ENCODE measurements at regions not wholly inside any gene's neighbourhood (a gene's known extent, or its start where the extent isn't known, plus 50 kb on each side); places are given as distances from the start of the nearest gene placed in this dataset.
"Not testable (repeated sequence)": the region's sequence is repeated elsewhere in the genome, so short reads cannot be mapped to it uniquely, and the experiment has no call there.

DNA sequence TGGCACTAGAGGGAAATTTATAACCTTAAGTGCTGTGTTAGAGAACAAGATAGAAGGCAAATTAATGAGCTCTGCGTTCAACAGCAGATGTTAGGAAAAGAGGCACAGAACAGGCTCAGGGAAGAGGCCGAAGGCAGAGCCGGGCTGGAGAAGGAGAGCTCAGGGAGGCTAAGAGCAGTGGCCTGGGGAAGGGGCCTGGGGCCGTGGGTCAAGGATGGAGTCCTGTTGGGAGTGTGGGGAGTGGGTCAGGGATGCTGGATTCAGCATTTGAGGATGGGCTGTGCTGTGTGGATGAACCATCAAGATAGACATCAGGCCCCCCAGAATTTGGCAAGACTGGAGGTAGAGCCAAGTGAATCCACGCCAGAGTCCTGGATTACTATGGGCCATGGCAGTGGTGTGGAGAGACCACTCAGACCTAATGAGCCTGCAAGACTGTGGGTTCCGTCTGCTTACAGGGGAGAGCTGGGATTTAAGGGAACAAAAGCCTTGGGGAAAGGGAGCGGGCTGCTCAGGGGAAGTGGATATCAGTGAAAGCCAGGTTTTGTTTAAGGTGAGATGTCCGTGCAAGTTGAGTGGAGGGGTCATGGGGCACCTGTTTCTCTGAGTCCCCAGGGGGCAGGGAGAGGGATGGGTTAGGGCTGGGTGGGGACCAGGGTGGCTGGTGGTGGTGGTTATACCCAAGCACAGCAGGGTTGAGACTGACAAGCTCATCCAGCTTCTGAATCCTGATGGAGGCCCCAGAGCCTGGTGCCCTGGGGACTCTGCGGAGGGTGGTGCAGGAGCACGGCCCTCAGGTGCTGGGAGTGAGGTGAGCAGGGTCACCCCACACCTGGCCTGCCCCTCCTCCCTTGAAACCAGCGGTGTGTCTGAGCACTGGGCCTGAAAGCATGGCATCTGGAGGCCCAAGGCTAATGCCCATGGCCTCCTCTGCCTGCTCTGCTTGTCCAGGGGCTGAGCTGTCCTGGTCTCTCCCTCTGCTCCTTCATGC lies 101.7 kb downstream of the BMS1 start:
- DNase-seq: no peak

DNA sequence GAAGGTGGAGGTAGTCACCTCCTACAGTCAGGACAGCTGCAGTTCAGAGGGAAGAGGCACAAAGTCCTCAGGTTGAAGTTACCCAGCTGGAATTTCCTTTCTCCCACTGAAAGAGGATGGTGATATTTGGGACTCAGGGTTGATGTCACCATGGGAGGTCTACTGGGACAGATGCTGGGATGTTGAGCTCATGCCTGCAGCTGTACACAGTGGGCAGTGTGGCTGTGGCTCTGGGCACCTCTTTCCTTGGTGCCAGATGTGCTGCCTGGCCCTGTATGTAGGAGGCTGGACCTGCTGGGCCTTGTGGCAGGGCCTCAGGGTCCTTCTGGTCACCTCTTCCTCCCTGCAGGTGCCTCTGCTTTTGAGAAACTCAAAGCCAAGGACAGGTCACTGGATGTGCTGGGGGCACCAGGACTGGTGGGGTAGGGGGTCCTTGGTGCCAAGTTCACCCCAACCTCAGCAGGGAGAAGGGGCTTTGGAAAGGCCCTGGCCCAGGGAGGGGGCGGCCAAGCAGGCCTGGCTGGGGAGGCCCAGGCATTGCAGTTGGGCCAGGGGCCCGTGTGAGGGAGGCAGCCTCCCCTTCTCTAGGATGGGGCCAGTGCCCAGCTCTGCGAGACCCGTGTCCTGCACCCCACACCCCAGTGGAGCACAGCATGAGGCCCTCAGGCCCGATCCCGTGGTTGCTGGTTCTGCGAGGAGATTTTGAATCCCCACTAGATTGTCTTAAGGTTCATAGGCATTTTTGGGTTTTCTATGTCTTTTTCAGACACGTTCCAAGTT lies 103.1 kb downstream of the BMS1 start:
- DNase-seq: no peak

DNA sequence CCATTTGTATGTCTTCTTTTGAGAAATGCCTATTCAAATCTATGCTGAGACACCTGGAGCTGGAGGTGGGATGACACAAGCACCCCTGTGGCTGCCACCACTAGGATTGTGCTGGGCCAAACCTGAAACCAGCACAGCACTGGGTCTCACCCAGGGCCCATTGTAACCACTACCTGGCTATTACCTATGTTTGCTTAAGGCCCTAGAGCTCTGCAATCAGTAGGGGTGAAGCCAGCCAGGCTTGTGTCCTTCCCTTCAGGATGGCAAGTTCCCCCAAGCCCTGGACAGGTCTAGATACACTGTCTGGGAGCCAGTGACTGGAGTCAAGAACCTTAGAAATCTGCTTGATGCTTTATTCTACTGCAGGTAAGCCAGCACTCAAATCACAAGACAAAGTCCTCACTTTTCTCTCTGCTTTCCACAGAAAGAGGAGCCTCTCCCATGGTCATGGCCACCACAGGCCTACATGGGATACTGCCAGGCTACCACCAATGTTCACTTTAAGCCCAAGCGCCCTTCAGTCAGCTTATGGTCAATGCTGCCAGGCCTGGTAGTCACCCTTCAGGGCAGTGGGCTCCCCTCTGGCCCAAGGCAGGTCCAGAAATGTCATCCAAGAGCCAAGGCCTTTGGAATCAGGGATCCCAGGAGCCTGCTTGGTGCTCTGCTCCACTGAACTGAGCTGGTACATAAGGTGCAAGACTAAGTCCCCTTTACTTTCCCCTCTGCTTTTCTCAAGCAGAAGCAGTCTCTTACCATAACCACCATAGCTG lies 105.3 kb downstream of the BMS1 start:
- DNase-seq: no peak

DNA sequence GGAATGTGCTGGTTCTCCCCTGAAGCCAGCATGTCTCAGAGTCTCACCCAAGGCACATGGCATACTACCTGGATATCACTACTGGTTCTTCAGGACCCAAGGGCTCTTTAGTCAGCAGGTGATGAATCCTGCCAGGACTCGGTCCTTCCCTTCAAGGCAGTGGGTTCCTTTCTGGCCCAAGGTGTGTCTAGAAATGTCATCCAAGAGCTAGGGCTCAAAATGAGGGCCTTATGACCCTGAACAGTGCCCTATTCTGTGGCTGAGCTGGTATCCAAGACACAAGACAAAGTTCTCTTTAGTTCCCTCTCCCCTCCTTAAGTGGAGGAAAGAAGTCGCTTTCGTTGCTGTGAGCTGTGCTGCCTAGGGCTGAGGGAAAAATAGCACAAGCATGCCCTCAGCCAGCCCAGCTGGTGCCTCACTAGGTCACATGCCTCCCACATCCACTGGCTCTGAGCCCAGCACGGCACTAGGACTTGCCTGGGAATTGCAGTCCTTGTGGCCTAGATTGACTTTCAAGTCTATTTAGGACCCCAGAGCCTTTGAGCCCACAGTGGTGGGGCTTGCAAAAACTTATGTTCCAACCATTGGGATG lies 106.0 kb downstream of the BMS1 start:
- DNase-seq: no peak

DNA sequence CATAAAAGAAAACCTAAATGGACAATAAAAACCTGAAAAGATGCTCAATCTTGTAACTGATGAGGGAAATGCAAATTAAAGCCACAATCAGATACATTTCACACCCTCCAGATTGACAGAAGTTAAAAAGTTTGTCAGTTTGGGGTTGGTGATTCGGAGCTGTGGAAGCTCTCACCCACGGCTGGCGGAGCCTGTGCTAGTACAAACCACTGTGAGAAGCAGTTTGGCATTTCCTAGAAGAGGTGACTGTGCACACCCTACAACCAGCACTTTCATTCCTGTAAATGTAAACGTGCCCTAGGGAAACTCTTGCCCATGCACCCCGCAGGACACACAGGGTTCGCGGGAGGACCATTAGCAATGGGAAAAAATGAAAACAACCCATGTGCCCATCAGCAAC lies 114.1 kb downstream of the BMS1 start:
- DNase-seq: no peak

DNA sequence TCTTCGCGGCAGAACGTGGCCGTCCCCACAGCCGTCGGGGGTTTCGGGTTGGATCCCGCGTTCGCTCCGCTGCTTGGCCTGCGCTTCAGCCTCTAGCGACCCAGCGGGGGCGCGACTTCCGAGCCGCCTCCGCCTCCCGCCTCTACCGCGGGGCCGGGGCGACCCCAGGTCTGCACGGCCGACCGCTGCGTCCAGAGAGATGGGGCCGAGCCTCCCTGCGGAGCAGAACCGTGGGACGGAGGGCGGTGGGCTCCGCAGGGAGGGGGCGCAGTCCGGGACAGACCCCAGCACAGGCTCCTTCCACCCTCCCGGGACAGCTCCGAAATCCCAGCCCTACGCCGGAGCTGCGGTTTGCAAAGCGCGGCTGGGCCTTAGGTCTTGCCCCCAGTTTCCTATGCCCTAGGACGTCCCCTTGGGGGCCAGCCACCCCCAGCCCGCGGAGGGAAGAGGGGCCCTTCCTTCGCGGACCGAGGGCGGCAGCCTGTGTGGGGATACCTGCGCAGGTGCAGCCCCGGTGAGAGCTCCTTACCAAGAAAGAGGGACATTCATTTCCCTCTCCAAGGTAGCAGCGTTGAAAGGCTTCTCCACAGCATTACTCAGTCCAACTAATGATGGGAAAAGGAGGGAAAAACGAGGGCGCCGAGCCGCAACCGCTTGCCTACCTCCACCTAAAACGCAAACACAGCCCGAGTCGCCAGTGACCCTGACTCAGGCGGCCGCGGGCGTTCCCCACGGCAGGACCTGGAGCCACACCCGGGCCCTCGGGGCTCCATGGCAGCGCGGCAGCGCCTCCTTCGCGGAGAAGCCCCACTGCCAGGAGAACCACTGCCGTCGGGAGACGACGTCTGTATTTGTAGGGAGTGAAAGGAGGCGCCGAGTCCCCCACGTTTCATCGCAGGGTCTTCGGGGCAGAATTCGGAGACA lies 115.7 kb downstream of the BMS1 start:
- DNase-seq: no peak

DNA sequence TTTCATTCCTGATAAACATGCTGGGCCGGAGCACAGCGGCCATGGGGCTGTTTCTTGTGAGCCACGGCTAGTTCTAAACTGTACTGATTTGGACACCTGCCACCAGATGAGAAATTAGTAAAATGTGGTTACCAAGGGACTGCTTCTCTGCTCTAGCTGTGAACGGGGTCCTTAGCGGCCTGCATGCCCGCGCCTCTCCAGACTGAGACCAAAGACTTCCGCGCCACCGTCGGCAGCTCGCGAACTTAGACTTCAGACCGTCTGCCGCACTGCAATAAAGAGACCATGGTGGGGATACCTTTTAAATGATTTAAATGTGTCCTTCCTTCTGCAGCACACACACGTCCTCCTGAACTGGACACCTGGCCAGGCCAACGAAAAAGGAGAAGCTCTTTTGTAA lies 116.4 kb downstream of the BMS1 start:
- no peak for DNase-seq

DNA sequence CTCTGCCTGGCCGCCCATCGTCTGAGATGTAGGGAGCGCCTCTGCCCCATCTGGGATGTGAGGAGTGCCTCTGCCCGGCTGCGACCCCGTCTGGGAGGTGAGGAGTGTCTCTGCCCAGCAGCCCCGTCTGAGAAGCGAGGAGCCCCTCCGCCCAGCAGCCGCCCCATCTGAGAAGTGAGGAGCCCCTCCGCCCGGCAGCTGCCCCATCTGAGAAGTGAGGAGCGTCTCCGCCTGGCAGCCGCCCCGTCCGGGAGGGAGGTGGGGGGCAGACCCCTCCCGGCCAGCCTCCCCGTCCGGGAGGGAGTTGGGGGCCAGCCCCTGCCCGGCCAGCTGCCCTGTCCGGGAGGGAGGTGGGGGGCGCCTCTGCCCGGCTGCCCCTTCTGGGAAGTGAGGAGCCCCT lies 117.8 kb downstream of the BMS1 start:
- not testable (repeated sequence) for DNase-seq

DNA sequence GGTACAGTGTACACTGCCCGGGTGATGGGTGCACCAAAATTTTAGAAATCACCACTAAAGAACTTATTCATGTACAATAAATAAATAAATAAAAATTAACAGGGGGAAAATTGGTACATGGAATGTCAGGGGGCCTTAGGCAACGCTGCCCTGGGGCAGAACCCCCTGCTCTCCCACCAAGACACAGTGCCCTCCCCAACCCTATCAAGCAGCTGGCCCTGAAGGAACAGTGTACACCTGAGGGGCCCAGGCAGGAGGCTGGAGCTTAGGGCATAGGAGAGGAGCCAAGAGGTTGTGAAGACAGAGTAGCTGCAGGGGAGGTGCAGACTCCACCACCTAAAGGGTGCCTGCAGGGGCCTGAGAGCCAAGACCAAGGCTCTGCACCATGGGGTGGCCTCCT lies 128.8 kb downstream of the BMS1 start:
- DNase-seq: no peak

DNA sequence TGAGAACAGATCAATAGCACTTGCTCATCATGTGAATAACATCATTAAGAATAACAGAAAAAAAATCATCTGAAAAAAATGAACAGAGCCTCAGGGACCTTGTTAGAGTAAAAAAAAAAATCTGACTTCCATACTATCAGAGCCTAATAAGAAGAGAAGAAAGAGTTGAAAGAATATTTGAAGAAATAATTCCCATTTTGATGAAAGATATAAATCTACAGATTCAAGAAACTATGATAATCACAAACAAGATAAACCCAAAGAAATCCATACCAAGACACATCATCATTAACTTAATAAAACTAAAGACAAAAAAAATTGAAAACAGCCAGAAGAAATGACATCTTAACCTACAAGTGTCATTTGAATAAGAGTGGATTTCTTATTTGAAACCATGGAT lies 134.4 kb downstream of the BMS1 start:
- DNase-seq: no peak

DNA sequence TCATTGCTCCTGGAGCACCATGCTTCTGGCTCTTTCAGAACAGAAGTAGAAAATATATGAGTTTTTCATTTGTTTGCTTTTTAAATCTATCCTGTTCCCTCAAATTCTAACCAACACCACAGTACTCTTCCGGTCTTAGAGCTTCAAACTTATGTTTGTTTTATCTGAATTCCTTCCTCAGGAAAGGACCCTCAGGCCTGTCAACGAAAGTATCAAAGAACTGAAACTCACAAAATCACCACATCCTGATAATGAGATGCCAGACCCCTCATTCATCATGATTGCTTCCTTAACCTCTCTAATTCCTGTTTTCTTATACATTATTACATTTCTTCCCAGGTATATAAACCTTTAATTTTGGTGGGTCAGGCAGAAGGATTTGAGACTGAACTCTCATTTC lies 135.2 kb downstream of the BMS1 start:
- no peak for DNase-seq

DNA sequence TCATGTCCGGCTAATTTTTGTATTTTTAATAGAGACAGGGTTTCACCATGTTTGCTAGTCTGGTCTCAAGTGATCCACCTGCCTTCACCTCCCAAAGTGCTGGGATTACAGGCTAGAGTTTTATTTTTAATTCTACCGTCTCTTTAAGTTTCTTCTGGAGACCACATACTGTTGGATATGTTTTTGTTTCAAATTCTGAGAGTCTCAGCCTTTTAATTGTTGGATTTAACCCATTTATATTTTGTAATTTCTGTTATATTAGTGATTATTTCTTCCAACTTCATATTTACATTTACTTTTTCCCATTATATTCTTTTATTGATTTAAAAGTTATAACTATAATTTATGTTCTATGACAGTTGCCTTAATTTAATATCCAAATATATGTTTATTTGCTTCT lies 139.4 kb downstream of the BMS1 start:
- DNase-seq: no peak

DNA sequence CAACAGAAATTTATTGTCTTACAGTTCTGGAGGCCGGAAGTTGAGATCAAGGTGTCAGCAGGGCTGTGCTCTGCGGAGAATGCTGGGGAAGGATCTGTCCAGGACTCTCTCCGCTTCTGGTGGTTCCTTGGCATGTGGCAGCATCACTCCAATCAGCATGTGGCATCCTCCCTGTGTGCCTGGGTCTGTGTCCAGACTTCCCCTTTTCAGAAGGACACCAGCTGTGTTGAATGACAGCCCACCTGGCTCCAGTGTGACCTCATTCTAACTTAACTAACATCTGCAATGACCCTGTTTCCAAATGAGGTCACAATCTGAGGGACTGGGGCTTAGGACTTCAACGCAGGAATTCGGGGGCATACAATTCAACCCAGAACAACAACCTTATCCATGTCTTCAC lies 141.9 kb downstream of the BMS1 start:
- DNase-seq: no peak

DNA sequence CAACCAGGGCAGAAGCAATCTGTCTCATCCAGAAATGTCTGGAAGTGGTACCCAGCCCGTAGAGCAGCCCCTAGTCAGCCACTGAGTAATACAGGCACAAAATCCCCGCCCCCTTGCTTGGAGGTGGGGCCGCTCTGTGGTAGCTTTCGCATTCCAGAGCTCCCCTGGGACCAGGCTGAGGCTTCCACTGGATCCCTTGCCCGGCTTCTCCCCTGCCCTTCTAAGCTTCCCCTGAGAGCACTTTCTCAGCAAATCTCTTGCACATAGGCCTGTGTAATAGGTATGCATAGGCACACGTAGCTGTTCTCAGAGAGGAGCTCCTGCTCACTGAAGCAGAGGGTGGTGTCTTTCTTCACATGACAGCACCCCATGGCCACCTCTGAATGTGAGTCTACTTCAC lies 144.2 kb downstream of the BMS1 start:
- DNase-seq: no peak

DNA sequence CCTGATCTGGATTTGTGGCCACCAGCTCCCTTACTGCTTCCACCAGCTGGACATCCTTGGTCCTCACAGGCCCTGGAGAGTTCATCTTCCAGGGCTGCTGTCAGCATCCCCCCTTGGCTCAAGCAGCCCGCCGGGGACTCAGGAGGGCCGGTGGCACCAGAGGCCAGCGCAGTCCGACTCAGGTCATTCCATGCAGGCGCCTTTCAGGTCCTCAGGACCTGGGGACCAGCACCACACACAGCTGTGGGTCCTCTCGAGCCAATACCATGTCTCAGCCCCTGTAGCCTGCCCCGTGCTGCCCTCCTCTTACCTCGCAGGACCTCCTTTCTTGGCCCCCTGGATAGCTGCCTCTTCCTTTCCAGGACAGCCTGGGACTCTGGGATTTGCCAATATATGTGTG lies 145.5 kb downstream of the BMS1 start:
- no peak for DNase-seq

DNA sequence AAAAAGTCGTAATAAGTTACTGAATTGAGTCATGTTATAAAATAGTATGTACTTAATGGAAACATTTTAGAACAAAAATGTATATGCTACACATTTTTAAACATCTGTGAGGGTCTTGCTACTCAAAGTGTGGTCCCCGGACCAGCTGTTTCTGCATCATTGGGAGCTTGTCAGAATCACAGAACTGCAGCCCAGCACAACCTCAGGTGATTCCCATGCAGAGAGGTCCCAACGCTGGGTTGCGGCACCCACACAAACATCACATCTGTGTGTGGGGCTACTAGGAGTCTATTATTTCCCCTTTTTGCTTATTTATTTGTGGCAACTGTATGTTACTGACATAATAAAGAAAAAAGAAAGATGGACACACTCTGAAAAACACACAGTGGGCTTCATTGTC lies 146.6 kb downstream of the BMS1 start:
- DNase-seq: no peak

DNA sequence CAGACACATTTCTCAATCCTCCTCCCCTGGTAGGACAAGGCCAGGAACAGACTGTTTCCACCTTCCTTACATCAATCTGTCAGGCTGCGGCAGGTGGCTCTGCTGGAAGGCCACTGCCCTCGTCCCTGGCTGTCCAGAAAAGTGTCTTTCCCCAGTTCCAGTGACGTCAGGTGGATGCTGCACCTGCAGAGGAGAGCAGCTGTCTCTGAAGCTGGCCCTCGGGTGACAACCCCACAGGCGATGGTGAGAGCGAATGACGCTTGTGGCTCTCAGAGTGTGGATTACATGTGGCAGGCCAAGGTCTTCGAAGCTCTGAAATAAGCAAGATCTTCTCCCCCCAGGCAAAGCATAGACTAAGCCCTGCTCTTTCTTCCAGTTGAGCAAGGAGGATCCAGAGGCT lies 146.9 kb upstream of the RET start:
- DNase-seq: no peak

DNA sequence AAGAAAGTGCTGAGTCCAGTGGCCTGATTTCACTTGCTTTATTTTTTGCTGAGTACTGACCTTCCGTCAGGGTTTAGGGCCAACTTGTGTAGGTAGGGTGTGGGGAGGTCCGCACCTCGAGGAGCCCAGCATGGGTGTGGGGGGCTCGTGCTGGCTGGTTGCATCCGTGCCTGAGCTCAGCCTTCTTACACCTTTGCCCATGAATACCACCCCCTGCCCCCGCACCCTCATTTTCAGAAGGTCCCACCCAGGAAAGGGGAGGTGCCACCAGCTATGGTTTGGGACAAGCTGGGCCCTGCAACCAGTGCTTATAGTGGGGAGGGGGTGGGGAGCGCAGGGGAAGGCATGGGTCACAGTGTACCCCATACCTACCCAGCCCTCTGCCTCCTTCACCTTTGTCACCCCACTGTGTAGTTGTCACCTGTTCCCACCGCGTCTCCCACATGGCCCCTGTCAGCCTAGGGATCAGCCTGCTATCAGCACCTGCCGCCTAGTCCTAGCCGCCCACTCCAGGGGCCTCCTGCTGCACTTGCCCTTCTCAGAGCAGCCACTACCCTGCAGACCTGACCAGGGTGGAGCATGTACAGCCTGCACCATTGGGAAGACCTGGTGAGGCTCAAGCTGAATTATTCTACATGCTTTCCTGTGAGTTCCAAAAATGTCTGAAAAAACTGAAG lies 146.2 kb upstream of the RET start:
- no peak for DNase-seq

DNA sequence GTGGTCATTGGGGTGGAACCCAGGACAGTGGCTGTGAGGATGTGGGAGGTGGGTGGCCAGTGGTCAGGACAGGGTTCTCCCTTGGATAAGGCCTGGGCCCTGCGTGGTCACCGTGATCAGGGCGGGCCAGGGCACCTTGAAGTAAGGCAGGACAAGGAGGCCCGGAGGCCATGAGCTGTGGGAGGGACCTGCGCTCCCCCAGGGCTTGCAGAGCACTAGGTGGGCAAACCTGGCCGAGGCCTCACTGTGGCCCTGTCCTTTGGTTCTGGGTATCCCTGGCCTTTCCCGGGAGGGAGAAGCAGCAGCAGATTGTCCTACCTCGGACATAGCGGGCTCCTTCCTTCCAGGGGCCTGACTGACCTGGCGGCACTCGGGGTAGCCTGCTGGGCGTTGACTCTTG lies 144.8 kb upstream of the RET start:
- no peak for DNase-seq

DNA sequence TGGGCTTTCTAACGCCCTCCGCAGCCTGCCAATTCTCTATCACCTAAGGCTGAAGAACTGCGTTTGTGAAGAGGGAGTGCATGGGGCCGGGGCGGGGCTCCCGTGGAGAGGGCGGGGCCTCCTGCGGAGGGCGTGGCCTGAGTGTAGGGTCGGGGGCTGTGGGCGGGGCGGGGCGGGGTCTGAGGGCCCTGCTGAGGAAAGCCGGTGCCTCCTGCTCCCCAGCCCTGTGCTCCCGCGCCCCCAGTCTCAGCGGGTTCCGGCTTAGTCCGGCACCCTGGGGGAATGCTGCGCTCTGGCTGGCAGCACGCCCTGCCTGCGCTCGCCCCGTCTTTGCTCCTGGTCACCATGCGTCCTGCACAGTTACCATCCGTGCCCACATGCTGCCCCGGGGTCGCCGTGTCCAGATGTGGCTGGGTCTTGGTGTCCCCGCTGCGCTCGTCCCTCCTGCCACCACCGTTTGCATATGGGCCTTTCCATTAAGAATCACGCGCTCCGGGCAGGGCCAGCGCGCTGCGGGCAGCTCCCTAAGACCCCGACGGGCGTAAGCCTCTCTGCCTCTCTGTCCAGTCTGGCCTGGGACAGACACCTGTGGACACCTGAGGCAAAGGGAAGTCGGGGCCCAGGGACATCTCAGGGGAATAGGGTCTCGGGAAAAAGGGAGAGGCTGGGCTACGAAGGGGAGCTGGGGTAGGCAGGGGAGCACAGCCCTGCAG lies 144.0 kb upstream of the RET start:
- DNase-seq: peak; percentile 52
